ENCODE measurements at regions not wholly inside any gene's neighbourhood (a gene's known extent, or its start where the extent isn't known, plus 50 kb on each side); places are given as distances from the start of the nearest gene placed in this dataset.

DNA sequence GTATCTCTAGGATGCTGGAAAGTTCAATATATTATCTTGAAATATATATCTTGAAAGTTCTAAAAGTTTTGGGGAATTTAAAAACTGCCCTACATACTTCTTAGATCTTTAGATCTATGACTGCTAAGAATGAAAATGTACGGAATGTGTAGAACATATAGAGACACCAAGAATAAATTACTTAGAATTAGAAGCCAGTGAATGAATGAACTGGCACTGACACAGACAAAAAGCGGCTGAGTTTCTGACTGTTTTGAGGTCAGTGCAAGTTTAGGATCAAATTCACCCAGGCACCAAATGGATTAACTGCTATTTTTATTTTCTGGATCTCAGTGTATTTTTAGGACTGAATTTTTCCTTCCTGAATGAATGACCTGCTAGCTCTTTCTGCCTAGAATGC, 411.2 kb downstream of the KCTD12 start:
- Histone ChIP-seq H3K36me3 (no peaks in the 10 kb centered on the region), H3K27ac (no peak overlapping the region), H3K9me3 (no peaks in the 10 kb centered on the region), H3K4me1 (ENCODE audit: insufficient read depth) (no peaks in the 10 kb centered on the region), H3K4me3 (no peak overlapping the region), H3K27me3 (no peaks in the 10 kb centered on the region)
- intact Hi-C loops (cut with DNase I), result loop anchor here in 3 of 4 donors (5.0 to 10.0 kb wide), 4 partner anchors 410 to 780 kb away; partner anchors contain the start of gene KCTD12 (in 1 of the 3)
- 80 to 84% (median 83%) methylated on average over 2 of the region's 2 CpGs for WGBS, 3 donors
- TF ChIP-seq, protein P1, sequence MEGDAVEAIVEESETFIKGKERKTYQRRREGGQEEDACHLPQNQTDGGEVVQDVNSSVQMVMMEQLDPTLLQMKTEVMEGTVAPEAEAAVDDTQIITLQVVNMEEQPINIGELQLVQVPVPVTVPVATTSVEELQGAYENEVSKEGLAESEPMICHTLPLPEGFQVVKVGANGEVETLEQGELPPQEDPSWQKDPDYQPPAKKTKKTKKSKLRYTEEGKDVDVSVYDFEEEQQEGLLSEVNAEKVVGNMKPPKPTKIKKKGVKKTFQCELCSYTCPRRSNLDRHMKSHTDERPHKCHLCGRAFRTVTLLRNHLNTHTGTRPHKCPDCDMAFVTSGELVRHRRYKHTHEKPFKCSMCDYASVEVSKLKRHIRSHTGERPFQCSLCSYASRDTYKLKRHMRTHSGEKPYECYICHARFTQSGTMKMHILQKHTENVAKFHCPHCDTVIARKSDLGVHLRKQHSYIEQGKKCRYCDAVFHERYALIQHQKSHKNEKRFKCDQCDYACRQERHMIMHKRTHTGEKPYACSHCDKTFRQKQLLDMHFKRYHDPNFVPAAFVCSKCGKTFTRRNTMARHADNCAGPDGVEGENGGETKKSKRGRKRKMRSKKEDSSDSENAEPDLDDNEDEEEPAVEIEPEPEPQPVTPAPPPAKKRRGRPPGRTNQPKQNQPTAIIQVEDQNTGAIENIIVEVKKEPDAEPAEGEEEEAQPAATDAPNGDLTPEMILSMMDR (IDR thresholded peaks at IDR 0.05), result no peak
- no peak for DNase-seq

DNA sequence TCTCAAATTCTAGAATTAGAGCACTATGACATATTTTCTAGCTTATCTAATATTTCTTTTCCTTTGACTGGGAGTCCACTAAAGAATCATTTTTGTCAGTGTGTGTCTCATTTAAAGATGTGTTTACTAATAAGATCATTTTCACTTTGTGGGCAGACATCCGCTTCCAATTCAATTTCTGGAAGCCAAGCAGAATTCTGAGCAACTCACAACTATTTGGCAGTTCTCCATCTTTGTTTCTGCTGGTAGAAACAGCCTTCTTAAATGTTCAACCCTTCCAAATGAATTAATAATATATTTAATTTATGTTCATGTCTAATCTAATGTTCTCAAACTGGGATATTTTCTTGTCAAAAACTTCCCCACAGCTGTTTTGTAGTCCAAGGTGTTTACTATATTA, 411.8 kb downstream of the KCTD12 start:
- TF ChIP-seq EP300 (IDR thresholded peaks at IDR 0.05), result no peak
- H3K4me3 ChIP-seq, result no peak overlapping the region
- no peaks in the 10 kb centered on the region for H3K27me3 ChIP-seq
- intact Hi-C loops (cut with DNase I), result loop anchor here in 3 of 4 donors (5.0 to 10.0 kb wide), 4 partner anchors 410 to 780 kb away; partner anchors contain the start of gene KCTD12 (in 1 of the 3)
- no peaks in the 10 kb centered on the region for H3K36me3 ChIP-seq
- DNase-seq, result no peak
- H3K9me3 ChIP-seq, result no peaks in the 10 kb centered on the region
- 66 to 78% (median 75%) methylated on average over 1 of the region's 1 CpG for WGBS, 3 donors
- H3K27ac ChIP-seq, result no peak overlapping the region
- no peaks in the 10 kb centered on the region for H3K4me1 ChIP-seq (ENCODE audit: insufficient read depth)

DNA sequence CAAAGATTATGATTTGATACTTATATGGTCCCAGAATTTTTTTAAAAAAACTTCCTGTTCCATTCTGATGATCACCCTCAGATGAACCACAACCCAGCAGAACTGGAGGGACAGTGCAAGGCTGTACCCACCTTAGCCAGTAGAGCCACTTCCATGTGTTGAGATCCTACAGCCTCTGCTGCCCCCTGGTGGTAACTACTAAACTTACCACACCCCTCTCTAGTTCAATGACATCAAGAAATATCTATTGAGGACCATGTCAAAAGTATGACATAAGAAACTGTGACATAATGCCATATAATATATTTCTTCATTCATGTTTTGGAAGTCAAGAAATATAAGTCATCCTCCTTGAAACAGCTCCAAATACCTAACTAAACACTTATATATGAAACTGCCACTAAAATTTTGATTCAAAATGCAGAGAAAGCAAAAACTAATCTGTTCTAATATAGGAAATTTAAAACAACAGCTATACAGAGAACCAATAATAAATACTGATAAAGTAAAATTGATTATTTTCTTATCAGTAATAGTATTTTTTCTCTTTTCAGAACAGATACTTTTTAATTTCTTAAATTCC, 412.6 kb downstream of the KCTD12 start:
- no peaks in the 10 kb centered on the region for H3K4me1 ChIP-seq (ENCODE audit: insufficient read depth)
- H3K27ac ChIP-seq, result no peak overlapping the region
- no peaks in the 10 kb centered on the region for H3K36me3 ChIP-seq
- intact Hi-C loops (cut with DNase I), result loop anchor here in 3 of 4 donors (5.0 to 10.0 kb wide), 4 partner anchors 411 to 779 kb away; partner anchors contain the start of gene KCTD12 (in 1 of the 3)
- no peaks in the 10 kb centered on the region for H3K9me3 ChIP-seq
- no peak overlapping the region for H3K4me3 ChIP-seq
- peak; percentile 55 to 81 (median 63) for DNase-seq
- no peaks in the 10 kb centered on the region for H3K27me3 ChIP-seq
- TF ChIP-seq EP300 (IDR thresholded peaks at IDR 0.05) (no peak), POLR2A (IDR thresholded peaks at IDR 0.05) (no peak)
- TF ChIP-seq, protein P1 (IDR thresholded peaks at IDR 0.05), result peak; percentile 74 to 84 (median 79)

DNA sequence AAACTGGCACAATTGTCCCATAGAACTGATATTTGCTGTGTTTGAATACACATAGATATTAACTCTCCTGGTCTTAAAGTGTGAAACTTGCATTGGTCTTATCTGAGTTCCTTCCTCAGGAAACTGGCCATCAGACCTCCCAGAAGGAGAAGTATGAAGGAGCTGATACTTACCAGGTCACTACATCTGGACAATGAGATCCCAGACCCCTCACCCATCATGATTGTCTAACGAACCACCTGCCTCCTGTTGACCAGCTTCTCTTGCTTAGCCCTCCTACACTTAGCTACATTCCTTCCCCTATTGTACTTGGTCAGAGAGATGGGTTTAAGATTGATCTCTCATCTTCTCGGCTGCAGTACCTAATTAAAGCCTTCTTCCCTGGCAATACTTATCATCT, 413.3 kb downstream of the KCTD12 start:
- no peaks in the 10 kb centered on the region for H3K9me3 ChIP-seq
- no peaks in the 10 kb centered on the region for H3K27me3 ChIP-seq
- intact Hi-C loops (cut with DNase I), result loop anchor here in 3 of 4 donors (5.0 to 10.0 kb wide), 4 partner anchors 412 to 778 kb away; partner anchors contain the start of gene KCTD12 (in 1 of the 3)

DNA sequence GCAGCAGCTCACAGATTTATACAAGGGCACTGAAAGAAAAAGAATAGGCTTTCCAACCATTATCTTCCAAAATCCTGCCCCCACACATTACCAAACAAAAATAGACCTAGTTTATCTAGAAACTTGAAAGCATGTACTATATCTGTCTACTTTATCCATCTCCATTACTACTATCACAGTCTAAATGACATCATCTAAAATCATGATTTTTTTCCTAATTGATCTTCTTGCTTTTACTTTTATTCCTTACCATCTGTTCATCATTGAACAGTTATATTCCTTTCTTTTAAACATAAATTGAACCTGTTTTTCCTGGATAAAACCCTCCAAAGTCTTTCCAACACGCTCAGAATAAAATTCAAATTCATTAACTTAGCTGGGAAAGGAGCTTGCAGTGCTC, 414.7 kb downstream of the KCTD12 start:
- no peaks in the 10 kb centered on the region for H3K9me3 ChIP-seq
- DNase-seq, result no peak
- H3K27me3 ChIP-seq, result no peaks in the 10 kb centered on the region
- no peaks in the 10 kb centered on the region for H3K4me1 ChIP-seq (ENCODE audit: insufficient read depth)
- intact Hi-C loops (cut with DNase I), result loop anchor here in 3 of 4 donors (5.0 to 10.0 kb wide), 4 partner anchors 413 to 777 kb away; partner anchors contain the start of gene KCTD12 (in 1 of the 3)
- no peak for TF ChIP-seq EP300 (IDR thresholded peaks at IDR 0.05)
- TF ChIP-seq, protein P1 (IDR thresholded peaks at IDR 0.05), result no peak
- TF ChIP-seq POLR2A (IDR thresholded peaks at IDR 0.05), result no peak
- H3K27ac ChIP-seq, result no peak overlapping the region
- 72 to 86% (median 83%) methylated on average over 1 of the region's 1 CpG for WGBS, 3 donors
- no peak overlapping the region for H3K4me3 ChIP-seq
- H3K36me3 ChIP-seq, result no peaks in the 10 kb centered on the region

More for the DNA sequence above, 413.3 kb downstream of the KCTD12 start:
- no peaks in the 10 kb centered on the region for H3K36me3 ChIP-seq
- no peak overlapping the region for H3K4me3 ChIP-seq
- H3K4me1 ChIP-seq (ENCODE audit: insufficient read depth), result no peaks in the 10 kb centered on the region
- H3K27ac ChIP-seq, result no peak overlapping the region
- no peak for TF ChIP-seq EP300 (IDR thresholded peaks at IDR 0.05)
- no peak for TF ChIP-seq POLR2A (IDR thresholded peaks at IDR 0.05)
- TF ChIP-seq, protein P1 (IDR thresholded peaks at IDR 0.05), result no peak
- no peak for DNase-seq
- 91 to 96% (median 94%) methylated on average over 2 of the region's 2 CpGs for WGBS, 3 donors

All from ovary (tissue), 7 donors.